ENCODE measurements at regions not wholly inside any gene's neighbourhood (a gene's known extent, or its start where the extent isn't known, plus 50 kb on each side); places are given as distances from the start of the nearest gene placed in this dataset.

GRCh38 chr4:36786519-36786918 lies 458.0 kb upstream of the NWD2 start:
- ChIA-PET POLR2A (no interaction called here), CTCF (no interaction called here)
- H3K9me3 Mint-ChIP-seq (ENCODE audit: insufficient read depth): no peaks in the 10 kb centered on the region
- no peaks in the 10 kb centered on the region for H3K27me3 Mint-ChIP-seq
- no peaks in the 10 kb centered on the region for H3K4me1 Mint-ChIP-seq
- no peak overlapping the region for H3K27ac ChIP-seq (ENCODE audit: low read length in 2 of 2)
- no peaks in the 10 kb centered on the region for H3K4me1 ChIP-seq (ENCODE audit: control insufficient read depth in 2 of 2, insufficient read depth in 2 of 2, low read length in 2 of 2)
- no peaks in the 10 kb centered on the region for H3K79me2 ChIP-seq (ENCODE audit: control insufficient read depth, insufficient read depth, low read length)
- H4K20me1 ChIP-seq (ENCODE audit: control insufficient read depth, insufficient read depth, low read length, poor library complexity, severe bottlenecking): no peaks in the 10 kb centered on the region
- intact Hi-C loops (cut with micrococcal nuclease): no loop called here
- no peak overlapping the region for H3K4me3 Mint-ChIP-seq
- H3K36me3 ChIP-seq (replicated peaks in 1 of 2; ENCODE audit: control extremely low read depth in 1 of 2, control insufficient read depth in 1 of 2, extremely low read depth in 1 of 2, insufficient read depth in 2 of 2, low read length in 1 of 2): no peaks in the 10 kb centered on the region
- no peak overlapping the region for H3K4me3 ChIP-seq (ENCODE audit: control extremely low read depth in 1 of 5, extremely low read depth in 1 of 5, insufficient read depth in 1 of 5, low read depth in 2 of 5, low read length in 4 of 5)
- no peak for DNase-seq
- no peak for TF ChIP-seq EZH2 (IDR thresholded peaks at IDR 0.05; ENCODE audit: borderline replicate concordance, insufficient read depth, low read depth, low read length, poor library complexity, severe bottlenecking)
- TF ChIP-seq, protein P1, sequence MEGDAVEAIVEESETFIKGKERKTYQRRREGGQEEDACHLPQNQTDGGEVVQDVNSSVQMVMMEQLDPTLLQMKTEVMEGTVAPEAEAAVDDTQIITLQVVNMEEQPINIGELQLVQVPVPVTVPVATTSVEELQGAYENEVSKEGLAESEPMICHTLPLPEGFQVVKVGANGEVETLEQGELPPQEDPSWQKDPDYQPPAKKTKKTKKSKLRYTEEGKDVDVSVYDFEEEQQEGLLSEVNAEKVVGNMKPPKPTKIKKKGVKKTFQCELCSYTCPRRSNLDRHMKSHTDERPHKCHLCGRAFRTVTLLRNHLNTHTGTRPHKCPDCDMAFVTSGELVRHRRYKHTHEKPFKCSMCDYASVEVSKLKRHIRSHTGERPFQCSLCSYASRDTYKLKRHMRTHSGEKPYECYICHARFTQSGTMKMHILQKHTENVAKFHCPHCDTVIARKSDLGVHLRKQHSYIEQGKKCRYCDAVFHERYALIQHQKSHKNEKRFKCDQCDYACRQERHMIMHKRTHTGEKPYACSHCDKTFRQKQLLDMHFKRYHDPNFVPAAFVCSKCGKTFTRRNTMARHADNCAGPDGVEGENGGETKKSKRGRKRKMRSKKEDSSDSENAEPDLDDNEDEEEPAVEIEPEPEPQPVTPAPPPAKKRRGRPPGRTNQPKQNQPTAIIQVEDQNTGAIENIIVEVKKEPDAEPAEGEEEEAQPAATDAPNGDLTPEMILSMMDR (IDR thresholded peaks at IDR 0.05): no peak
- WGBS (ENCODE audit: insufficient coverage): 83% methylated on average over 2 of the region's 2 CpGs
- no peak overlapping the region for H2AFZ ChIP-seq (ENCODE audit: insufficient read depth, low read depth, low read length, poor library complexity, severe bottlenecking)
- no peak overlapping the region for H3K4me2 ChIP-seq (replicated peaks; ENCODE audit: low read depth, low read length, poor library complexity, severe bottlenecking)
- H3K9ac ChIP-seq (ENCODE audit: low read length): no peak overlapping the region
- H3K27me3 ChIP-seq (replicated peaks in 1 of 4; ENCODE audit: control extremely low read depth in 1 of 4, control insufficient read depth in 3 of 4, insufficient read depth in 4 of 4, low read length in 3 of 4): no peaks in the 10 kb centered on the region
- no peak for ATAC-seq (ENCODE audit: low read depth)
- no peaks in the 10 kb centered on the region for H3K9me3 ChIP-seq (ENCODE audit: control extremely low read depth in 1 of 3, control insufficient read depth in 2 of 3, insufficient read depth in 1 of 3, low read length in 2 of 3)
- H3K27ac Mint-ChIP-seq: no peak overlapping the region

GRCh38 chr4:36794716-36795115 lies 449.8 kb upstream of the NWD2 start:
- WGBS (ENCODE audit: insufficient coverage): no CpG with 5 or more reads among the region's 1 CpG
- Histone ChIP-seq H3K4me3 (ENCODE audit: control extremely low read depth in 1 of 5, extremely low read depth in 1 of 5, insufficient read depth in 1 of 5, low read depth in 2 of 5, low read length in 4 of 5) (no peak overlapping the region), H2AFZ (ENCODE audit: insufficient read depth, low read depth, low read length, poor library complexity, severe bottlenecking) (no peak overlapping the region), H3K9ac (ENCODE audit: low read length) (no peak overlapping the region), H3K36me3 (replicated peaks in 1 of 2; ENCODE audit: control extremely low read depth in 1 of 2, control insufficient read depth in 1 of 2, extremely low read depth in 1 of 2, insufficient read depth in 2 of 2, low read length in 1 of 2) (no peaks in the 10 kb centered on the region), H3K4me2 (replicated peaks; ENCODE audit: low read depth, low read length, poor library complexity, severe bottlenecking) (no peak overlapping the region), H3K9me3 (ENCODE audit: control extremely low read depth in 1 of 3, control insufficient read depth in 2 of 3, insufficient read depth in 1 of 3, low read length in 2 of 3) (no peaks in the 10 kb centered on the region), H3K4me1 (ENCODE audit: control insufficient read depth in 2 of 2, insufficient read depth in 2 of 2, low read length in 2 of 2) (no peaks in the 10 kb centered on the region), H3K79me2 (ENCODE audit: control insufficient read depth, insufficient read depth, low read length) (no peaks in the 10 kb centered on the region), H3K27me3 (replicated peaks in 1 of 4; ENCODE audit: control extremely low read depth in 1 of 4, control insufficient read depth in 3 of 4, insufficient read depth in 4 of 4, low read length in 3 of 4) (no peaks in the 10 kb centered on the region), H3K27ac (ENCODE audit: low read length in 2 of 2) (no peak overlapping the region), H4K20me1 (ENCODE audit: control insufficient read depth, insufficient read depth, low read length, poor library complexity, severe bottlenecking) (no peaks in the 10 kb centered on the region)
- DNase-seq (no peak), ATAC-seq (ENCODE audit: low read depth) (no peak)
- Mint-ChIP-seq H3K27me3 (no peaks in the 10 kb centered on the region), H3K4me1 (no peaks in the 10 kb centered on the region), H3K9me3 (ENCODE audit: insufficient read depth) (peaks cover 2% of the 10 kb centered on the region), H3K4me3 (no peak overlapping the region), H3K27ac (no peak overlapping the region)
- intact Hi-C loops (cut with micrococcal nuclease): no loop called here
- ChIA-PET POLR2A (no interaction called here), CTCF (no interaction called here)
- TF ChIP-seq, protein P1 (IDR thresholded peaks at IDR 0.05): no peak
- no peak for TF ChIP-seq EZH2 (IDR thresholded peaks at IDR 0.05; ENCODE audit: borderline replicate concordance, insufficient read depth, low read depth, low read length, poor library complexity, severe bottlenecking)

All from B cell (primary cell).